ENCODE measurements at regions not wholly inside any gene's neighbourhood (a gene's known extent, or its start where the extent isn't known, plus 50 kb on each side); places are given as distances from the start of the nearest gene placed in this dataset.

DNA sequence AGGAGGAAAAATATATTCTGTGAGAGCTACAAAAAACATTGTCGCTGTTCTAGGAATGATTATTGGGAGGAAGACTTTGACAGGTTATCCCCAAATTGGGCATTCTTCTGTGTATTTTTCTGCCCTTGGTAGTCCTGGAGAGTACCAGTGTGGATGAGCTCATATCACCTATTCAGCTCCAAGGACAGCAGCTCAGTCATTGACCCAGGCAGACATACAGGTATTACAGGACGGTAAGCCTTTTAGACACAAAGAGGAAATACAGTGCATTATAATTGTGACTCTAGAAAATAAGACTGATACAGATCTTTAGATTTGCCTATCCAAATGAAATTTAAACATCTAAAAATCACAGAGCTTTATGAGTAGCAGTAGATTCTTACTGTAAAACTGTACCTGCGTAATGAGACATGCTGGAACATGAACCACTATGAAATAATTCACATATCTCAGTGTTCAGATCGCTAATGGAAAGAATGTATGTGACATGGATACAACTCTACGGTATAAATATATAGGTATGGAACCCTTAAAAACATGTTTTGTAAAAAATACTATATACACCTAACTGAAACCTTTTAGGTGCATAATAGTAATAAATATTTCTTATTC lies 56.0 kb downstream of the PLK2 start:
- no peak for FAIRE-seq

DNA sequence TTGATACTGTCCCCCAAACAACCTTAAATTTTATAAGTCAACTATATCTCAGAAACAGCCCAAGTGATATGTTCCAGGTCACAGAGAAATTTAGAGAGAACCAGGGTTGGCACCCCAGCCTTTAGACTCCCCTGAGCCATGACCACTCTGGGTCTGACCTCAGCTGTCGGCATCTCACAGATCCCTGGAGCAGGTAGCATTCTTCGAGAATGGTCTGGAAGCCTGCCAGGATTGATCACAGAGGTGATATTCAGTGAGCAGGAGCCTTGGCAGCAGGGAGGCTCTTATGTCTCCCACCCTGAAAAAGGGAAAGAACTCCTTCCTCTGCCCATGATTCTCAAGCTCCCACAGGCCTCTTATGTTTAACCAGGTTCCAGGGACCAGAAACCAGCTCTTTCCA lies 58.2 kb downstream of the PLK2 start:
- no peak for FAIRE-seq

- no peak for FAIRE-seq
Measured at GRCh38 chr5:58400737-58401136, 59.1 kb downstream of the PLK2 start.

- FAIRE-seq = no peak
Measured at GRCh38 chr5:58399951-58400350, 59.9 kb downstream of the PLK2 start.

- FAIRE-seq = no peak
Measured at GRCh38 chr5:58394339-58394738, 65.5 kb downstream of the PLK2 start.

GRCh38 chr5:58393716-58394115 lies 66.2 kb downstream of the PLK2 start:
- no peak for FAIRE-seq

- no peak for FAIRE-seq
Measured at GRCh38 chr5:58392496-58392895, 67.4 kb downstream of the PLK2 start.

GRCh38 chr5:58383448-58383847 lies 76.4 kb downstream of the PLK2 start:
- FAIRE-seq = no peak

DNA sequence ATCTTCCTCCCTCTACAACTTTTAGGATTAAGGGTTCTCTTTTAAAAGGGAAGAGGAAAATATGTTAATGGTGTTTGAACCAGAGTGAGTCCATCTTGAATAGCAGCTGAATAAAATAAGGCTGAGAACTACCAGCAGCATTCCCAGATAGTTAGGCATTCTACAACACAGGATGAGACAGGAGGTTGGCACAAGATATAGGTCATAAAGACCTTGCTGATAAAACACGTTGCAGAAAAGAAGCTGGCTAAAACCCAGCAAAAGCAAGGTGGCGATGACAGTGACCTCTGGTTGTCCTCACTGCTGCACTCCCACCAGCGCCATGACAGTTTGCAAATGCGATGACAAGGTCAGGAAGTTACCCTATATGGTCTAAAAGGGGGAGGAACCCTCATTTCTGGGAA lies 77.8 kb downstream of the PLK2 start:
- no peak for FAIRE-seq

- no peak for FAIRE-seq
Measured at GRCh38 chr5:58381566-58381965, 78.3 kb downstream of the PLK2 start.

- peak; percentile 49 for FAIRE-seq
Measured at GRCh38 chr5:58380655-58381054, 79.2 kb downstream of the PLK2 start.

DNA sequence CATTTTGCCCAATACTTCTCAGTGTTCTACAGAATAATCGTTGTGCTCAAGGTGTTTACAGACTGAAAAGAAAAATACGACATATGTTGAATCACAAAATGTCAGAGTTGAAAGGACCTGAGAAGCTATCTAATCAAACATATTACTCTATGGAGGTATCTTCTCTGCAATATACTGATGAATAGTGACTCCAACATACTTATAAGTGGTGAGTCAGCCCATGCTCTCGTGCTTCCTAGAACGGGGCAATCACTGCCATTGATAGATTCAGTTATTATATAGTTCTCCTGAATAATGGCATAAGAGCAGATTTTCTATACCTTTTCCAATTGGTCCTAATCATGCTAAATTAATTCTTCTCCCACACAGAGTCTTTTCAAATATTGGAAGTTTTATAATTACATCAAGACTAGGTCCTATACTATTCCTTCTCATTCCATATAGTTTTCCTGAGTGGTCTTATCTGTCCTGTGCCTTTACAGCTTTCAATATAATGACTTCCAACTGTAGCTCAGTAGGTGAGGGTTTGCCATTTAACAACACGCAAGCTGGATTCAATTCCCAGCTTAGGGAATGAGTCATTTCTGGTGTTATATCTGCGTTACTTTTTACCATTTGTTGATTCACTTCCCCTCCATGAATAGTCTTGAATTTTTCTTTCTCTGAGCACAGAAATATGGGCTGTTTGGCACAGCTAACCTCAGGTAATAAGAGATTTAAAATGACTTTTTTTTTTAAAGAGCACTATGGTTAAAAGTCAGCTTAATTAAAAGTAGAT lies 81.1 kb downstream of the PLK2 start:
- no peak for FAIRE-seq

GRCh38 chr5:58370606-58371005 lies 89.3 kb downstream of the PLK2 start:
- FAIRE-seq = no peak

- FAIRE-seq = no peak
Measured at GRCh38 chr5:58369513-58370190, 90.2 kb downstream of the PLK2 start.

- no peak for FAIRE-seq
Measured at GRCh38 chr5:58366461-58366860, 93.4 kb downstream of the PLK2 start.

DNA sequence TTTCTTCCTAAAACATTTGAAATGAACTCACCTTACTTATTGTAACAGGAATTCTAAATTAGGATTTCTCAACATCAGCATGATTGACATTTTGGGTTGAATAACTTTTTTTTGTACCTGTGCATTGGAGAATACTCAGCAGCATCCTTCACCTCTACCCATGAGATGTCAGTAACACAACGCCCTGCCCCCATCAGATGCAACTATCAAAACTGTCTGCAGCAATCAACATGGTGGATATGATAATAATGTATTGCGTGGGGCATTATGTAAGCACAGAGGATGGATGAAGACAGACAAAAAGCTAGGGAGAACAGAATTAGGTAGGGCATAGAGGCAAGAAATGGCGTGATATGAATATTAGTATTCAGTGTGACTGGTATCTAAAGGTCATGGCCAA lies 94.1 kb downstream of the PLK2 start:
- no peak for FAIRE-seq

DNA sequence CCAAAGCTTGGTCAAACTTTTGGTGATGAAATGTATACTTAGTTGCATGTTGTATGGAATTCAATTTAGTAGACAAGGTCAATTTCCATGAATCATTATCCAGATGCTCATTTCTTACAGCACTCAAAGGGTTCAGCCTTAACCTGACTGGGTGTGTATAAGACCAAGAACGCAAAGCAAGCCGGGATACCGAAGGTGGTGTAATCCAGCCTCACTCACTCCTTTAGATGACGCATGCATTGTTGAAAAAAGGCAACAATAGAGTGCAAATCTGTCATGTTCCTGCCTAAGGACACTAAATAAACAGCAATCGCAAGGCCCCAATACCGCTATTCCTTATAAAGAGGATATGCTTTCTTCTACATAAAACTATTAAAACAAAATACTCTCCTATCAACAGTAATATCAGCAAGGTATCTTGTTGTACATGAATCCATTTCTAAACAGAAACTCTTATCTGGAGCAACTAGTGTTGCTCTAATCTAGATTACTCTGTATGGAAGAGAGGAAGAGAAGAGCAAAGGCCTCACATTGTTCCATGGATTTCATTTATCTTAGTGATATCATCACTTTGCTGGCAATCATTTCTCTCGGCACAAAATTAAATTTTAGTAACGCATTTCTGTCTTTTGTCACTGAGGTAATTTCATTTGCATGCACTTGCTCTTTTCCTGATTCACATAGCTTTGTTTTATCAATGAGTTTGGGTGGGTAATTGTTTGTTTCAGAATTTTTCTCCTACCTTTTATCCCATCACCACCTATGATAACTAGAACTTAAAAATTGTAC lies 96.2 kb downstream of the PLK2 start:
- FAIRE-seq = no peak

- FAIRE-seq = no peak
Measured at GRCh38 chr5:58362135-58362534, 97.8 kb downstream of the PLK2 start.

GRCh38 chr5:58360794-58361193 lies 99.1 kb downstream of the PLK2 start:
- FAIRE-seq = no peak

- FAIRE-seq = no peak
Measured at GRCh38 chr5:58359981-58360380, 99.9 kb downstream of the PLK2 start.

GRCh38 chr5:58358501-58359178 lies 101.2 kb downstream of the PLK2 start:
- FAIRE-seq = no peak

- FAIRE-seq = no peak
Measured at GRCh38 chr5:58357799-58358500, 101.9 kb downstream of the PLK2 start.

Data from colon (tissue), 2 donors.